ENCODE measurements at regions not wholly inside any gene's neighbourhood (a gene's known extent, or its start where the extent isn't known, plus 50 kb on each side); places are given as distances from the start of the nearest gene placed in this dataset.
"Not testable (repeated sequence)": the region's sequence is repeated elsewhere in the genome, so short reads cannot be mapped to it uniquely, and the experiment has no call there.

GRCh38 chr17:68666438-68666837 is 65.3 kb upstream of the FAM20A start:
- H2AFZ ChIP-seq (ENCODE audit: low read length); H2BK15ac ChIP-seq (ENCODE audit: low read length); H3K14ac ChIP-seq (ENCODE audit: low read length); H4K91ac ChIP-seq (ENCODE audit: low read depth, low read length, poor library complexity); H3K79me1 ChIP-seq (ENCODE audit: low read depth, low read length); H2BK12ac ChIP-seq (ENCODE audit: low read length); H2BK5ac ChIP-seq (ENCODE audit: low read length); DNase-seq (ENCODE audit: low spot score); H3K4me1 ChIP-seq (ENCODE audit: control insufficient read depth in 2 of 2, insufficient read depth in 1 of 2, low read depth in 1 of 2, low read length in 2 of 2); H3K27ac ChIP-seq (replicated peaks; ENCODE audit: low read length); H3K4me3 ChIP-seq (ENCODE audit: low read length in 2 of 2); H3K4me2 ChIP-seq (ENCODE audit: insufficient read depth, low read length, poor library complexity, severe bottlenecking); H3K9ac ChIP-seq (ENCODE audit: low read depth, low read length, poor library complexity); H3K9me3 ChIP-seq (replicated peaks in 1 of 2; ENCODE audit: control insufficient read depth in 2 of 2, insufficient read depth in 1 of 2, low read depth in 1 of 2, low read length in 2 of 2); H3K4ac ChIP-seq (ENCODE audit: low read length); H2AK5ac ChIP-seq (ENCODE audit: low read depth, low read length); H3K23ac ChIP-seq (ENCODE audit: low read depth, low read length, poor library complexity); H4K8ac ChIP-seq (ENCODE audit: low read depth, low read length); H2BK120ac ChIP-seq (ENCODE audit: low read depth, low read length); H3K36me3 ChIP-seq (replicated peaks in 1 of 2; ENCODE audit: control insufficient read depth in 2 of 2, insufficient read depth in 2 of 2, low read length in 2 of 2); H3K18ac ChIP-seq (ENCODE audit: low read length); H3K27me3 ChIP-seq (ENCODE audit: control insufficient read depth in 3 of 3, insufficient read depth in 3 of 3, low read depth in 1 of 3, low read length in 3 of 3): not testable (repeated sequence)
- WGBS, 2 donors (ENCODE audit: extremely low coverage in 2 of 2, insufficient read length in 2 of 2, insufficient replicate concordance in 1 of 2): no CpG with 5 or more reads among the region's 5 CpGs

GRCh38 chr17:68665373-68665772 is 64.2 kb upstream of the FAM20A start:
- WGBS, 2 donors (ENCODE audit: extremely low coverage in 2 of 2, insufficient read length in 2 of 2, insufficient replicate concordance in 1 of 2): no CpG with 5 or more reads among the region's 1 CpG

GRCh38 chr17:68662479-68662878 is 61.3 kb upstream of the FAM20A start:
- no peak overlapping the region for H3K4me3 ChIP-seq (ENCODE audit: low read length in 2 of 2)
- no peaks in the 10 kb centered on the region for H3K79me1 ChIP-seq (ENCODE audit: low read depth, low read length)
- DNase-seq (ENCODE audit: low spot score): no peak
- H2BK15ac ChIP-seq (ENCODE audit: low read length): no peak overlapping the region
- H3K9me3 ChIP-seq (replicated peaks in 1 of 2; ENCODE audit: control insufficient read depth in 2 of 2, insufficient read depth in 1 of 2, low read depth in 1 of 2, low read length in 2 of 2): no peaks in the 10 kb centered on the region
- no peak overlapping the region for H3K4ac ChIP-seq (ENCODE audit: low read length)
- no peak overlapping the region for H4K91ac ChIP-seq (ENCODE audit: low read depth, low read length, poor library complexity)
- no peak overlapping the region for H4K8ac ChIP-seq (ENCODE audit: low read depth, low read length)
- no peaks in the 10 kb centered on the region for H3K36me3 ChIP-seq (replicated peaks in 1 of 2; ENCODE audit: control insufficient read depth in 2 of 2, insufficient read depth in 2 of 2, low read length in 2 of 2)
- no peak overlapping the region for H2BK5ac ChIP-seq (ENCODE audit: low read length)
- no peak overlapping the region for H3K18ac ChIP-seq (ENCODE audit: low read length)
- H3K4me1 ChIP-seq (ENCODE audit: control insufficient read depth in 2 of 2, insufficient read depth in 1 of 2, low read depth in 1 of 2, low read length in 2 of 2): no peaks in the 10 kb centered on the region
- H3K27ac ChIP-seq (replicated peaks; ENCODE audit: low read length): no peak overlapping the region
- no CpG with 5 or more reads among the region's 2 CpGs for WGBS, 2 donors (ENCODE audit: extremely low coverage in 2 of 2, insufficient read length in 2 of 2, insufficient replicate concordance in 1 of 2)
- no peak overlapping the region for H2BK12ac ChIP-seq (ENCODE audit: low read length)
- no peak overlapping the region for H3K23ac ChIP-seq (ENCODE audit: low read depth, low read length, poor library complexity)
- H3K27me3 ChIP-seq (ENCODE audit: control insufficient read depth in 3 of 3, insufficient read depth in 3 of 3, low read depth in 1 of 3, low read length in 3 of 3): no peaks in the 10 kb centered on the region
- H3K9ac ChIP-seq (ENCODE audit: low read depth, low read length, poor library complexity): no peak overlapping the region
- H3K14ac ChIP-seq (ENCODE audit: low read length): no peak overlapping the region
- H2AK5ac ChIP-seq (ENCODE audit: low read depth, low read length): no peak overlapping the region
- H2AFZ ChIP-seq (ENCODE audit: low read length): no peak overlapping the region
- no peak overlapping the region for H3K4me2 ChIP-seq (ENCODE audit: insufficient read depth, low read length, poor library complexity, severe bottlenecking)
- no peak overlapping the region for H2BK120ac ChIP-seq (ENCODE audit: low read depth, low read length)

More at GRCh38 chr17:68665373-68665772, 64.2 kb upstream of the FAM20A start:
- no peaks in the 10 kb centered on the region for H3K36me3 ChIP-seq (replicated peaks in 1 of 2; ENCODE audit: control insufficient read depth in 2 of 2, insufficient read depth in 2 of 2, low read length in 2 of 2)
- no peak for DNase-seq (ENCODE audit: low spot score)
- H3K14ac ChIP-seq (ENCODE audit: low read length): no peak overlapping the region
- H3K9me3 ChIP-seq (replicated peaks in 1 of 2; ENCODE audit: control insufficient read depth in 2 of 2, insufficient read depth in 1 of 2, low read depth in 1 of 2, low read length in 2 of 2): no peaks in the 10 kb centered on the region
- no peak overlapping the region for H3K4me2 ChIP-seq (ENCODE audit: insufficient read depth, low read length, poor library complexity, severe bottlenecking)
- H2AFZ ChIP-seq (ENCODE audit: low read length): no peak overlapping the region
- H3K18ac ChIP-seq (ENCODE audit: low read length): no peak overlapping the region
- no peaks in the 10 kb centered on the region for H3K4me1 ChIP-seq (ENCODE audit: control insufficient read depth in 2 of 2, insufficient read depth in 1 of 2, low read depth in 1 of 2, low read length in 2 of 2)
- no peak overlapping the region for H3K4ac ChIP-seq (ENCODE audit: low read length)
- no peak overlapping the region for H2AK5ac ChIP-seq (ENCODE audit: low read depth, low read length)
- no peak overlapping the region for H3K27ac ChIP-seq (replicated peaks; ENCODE audit: low read length)
- no peak overlapping the region for H4K8ac ChIP-seq (ENCODE audit: low read depth, low read length)
- no peak overlapping the region for H3K4me3 ChIP-seq (ENCODE audit: low read length in 2 of 2)
- H2BK5ac ChIP-seq (ENCODE audit: low read length): no peak overlapping the region
- no peaks in the 10 kb centered on the region for H3K79me1 ChIP-seq (ENCODE audit: low read depth, low read length)
- H4K91ac ChIP-seq (ENCODE audit: low read depth, low read length, poor library complexity): no peak overlapping the region
- H2BK15ac ChIP-seq (ENCODE audit: low read length): no peak overlapping the region
- H3K9ac ChIP-seq (ENCODE audit: low read depth, low read length, poor library complexity): no peak overlapping the region
- H3K27me3 ChIP-seq (ENCODE audit: control insufficient read depth in 3 of 3, insufficient read depth in 3 of 3, low read depth in 1 of 3, low read length in 3 of 3): no peaks in the 10 kb centered on the region
- no peak overlapping the region for H2BK120ac ChIP-seq (ENCODE audit: low read depth, low read length)
- no peak overlapping the region for H3K23ac ChIP-seq (ENCODE audit: low read depth, low read length, poor library complexity)
- no peak overlapping the region for H2BK12ac ChIP-seq (ENCODE audit: low read length)

GRCh38 chr17:68662037-68662432 is 60.9 kb upstream of the FAM20A start:
- no CpG with 5 or more reads among the region's 4 CpGs for WGBS, 2 donors (ENCODE audit: extremely low coverage in 2 of 2, insufficient read length in 2 of 2, insufficient replicate concordance in 1 of 2)

More at GRCh38 chr17:68662037-68662432, 60.9 kb upstream of the FAM20A start:
- H3K4me3 ChIP-seq (ENCODE audit: low read length in 2 of 2): no peak overlapping the region
- H3K27me3 ChIP-seq (ENCODE audit: control insufficient read depth in 3 of 3, insufficient read depth in 3 of 3, low read depth in 1 of 3, low read length in 3 of 3): no peaks in the 10 kb centered on the region
- no peaks in the 10 kb centered on the region for H3K9me3 ChIP-seq (replicated peaks in 1 of 2; ENCODE audit: control insufficient read depth in 2 of 2, insufficient read depth in 1 of 2, low read depth in 1 of 2, low read length in 2 of 2)
- no peak overlapping the region for H3K4ac ChIP-seq (ENCODE audit: low read length)
- DNase-seq (ENCODE audit: low spot score): no peak
- no peaks in the 10 kb centered on the region for H3K4me1 ChIP-seq (ENCODE audit: control insufficient read depth in 2 of 2, insufficient read depth in 1 of 2, low read depth in 1 of 2, low read length in 2 of 2)
- no peaks in the 10 kb centered on the region for H3K79me1 ChIP-seq (ENCODE audit: low read depth, low read length)
- H2BK120ac ChIP-seq (ENCODE audit: low read depth, low read length): no peak overlapping the region
- no peak overlapping the region for H2AK5ac ChIP-seq (ENCODE audit: low read depth, low read length)
- no peak overlapping the region for H3K4me2 ChIP-seq (ENCODE audit: insufficient read depth, low read length, poor library complexity, severe bottlenecking)
- no peak overlapping the region for H2BK12ac ChIP-seq (ENCODE audit: low read length)
- H2BK15ac ChIP-seq (ENCODE audit: low read length): no peak overlapping the region
- H4K8ac ChIP-seq (ENCODE audit: low read depth, low read length): no peak overlapping the region
- no peak overlapping the region for H3K23ac ChIP-seq (ENCODE audit: low read depth, low read length, poor library complexity)
- H3K27ac ChIP-seq (replicated peaks; ENCODE audit: low read length): no peak overlapping the region
- no peak overlapping the region for H3K18ac ChIP-seq (ENCODE audit: low read length)
- H3K9ac ChIP-seq (ENCODE audit: low read depth, low read length, poor library complexity): no peak overlapping the region
- no peak overlapping the region for H3K14ac ChIP-seq (ENCODE audit: low read length)
- no peak overlapping the region for H2AFZ ChIP-seq (ENCODE audit: low read length)
- no peaks in the 10 kb centered on the region for H3K36me3 ChIP-seq (replicated peaks in 1 of 2; ENCODE audit: control insufficient read depth in 2 of 2, insufficient read depth in 2 of 2, low read length in 2 of 2)
- H4K91ac ChIP-seq (ENCODE audit: low read depth, low read length, poor library complexity): no peak overlapping the region
- no peak overlapping the region for H2BK5ac ChIP-seq (ENCODE audit: low read length)
